Keratinocyte (primary cell): ENCODE measurements at regions not wholly inside any gene's neighbourhood (a gene's known extent, or its start where the extent isn't known, plus 50 kb on each side); places are given as distances from the start of the nearest gene placed in this dataset.
"Not testable (repeated sequence)": the region's sequence is repeated elsewhere in the genome, so short reads cannot be mapped to it uniquely, and the experiment has no call there.

Source experiments
- CTCF ChIP-seq, 3 experiments: IDR thresholded peaks in 1 of 3; conservative IDR thresholded peaks in 1 of 3; optimal IDR thresholded peaks in 1 of 3; 2 replicates in 2 of 3; 3 replicates in 1 of 3; pipeline versions ENCODE3 to v1.5.1; 2011; ENCODE audit warnings: low read length in 3 of 3, mild to moderate bottlenecking in 3 of 3, moderate library complexity in 2 of 3, control low read depth in 1 of 3, inconsistent platforms in 1 of 3; ENCODE audit not compliant: insufficient read depth in 2 of 3; ENCODE audit errors: extremely low read depth in 1 of 3
- EZH2 ChIP-seq: IDR thresholded peaks from one replicate; pipeline ENCODE4 v1.6.1; 2012; ENCODE audit warnings: inconsistent platforms, mild to moderate bottlenecking, low read length, moderate library complexity

- not testable (repeated sequence) for TF ChIP-seq CTCF (optimal IDR thresholded peaks at IDR 0.05 in 1 of 3, IDR thresholded peaks at IDR 0.05 in 1 of 3, conservative IDR thresholded peaks at IDR 0.05 in 1 of 3; ENCODE audit: extremely low read depth in 1 of 3, insufficient read depth in 2 of 3, low read length in 3 of 3); EZH2
Measured at GRCh38 chr3:106073806-106074205, 205.0 kb upstream of the CBLB start.
